ENCODE measurements at regions not wholly inside any gene's neighbourhood (a gene's known extent, or its start where the extent isn't known, plus 50 kb on each side); places are given as distances from the start of the nearest gene placed in this dataset.

GRCh38 chr6:84576029-84576428, 188.4 kb downstream of the TBX18 start:
- Histone ChIP-seq H3K4me2 (replicated peaks; ENCODE audit: extremely low read depth, low read length, poor library complexity, severe bottlenecking) (no peak overlapping the region), H3K27me3 (ENCODE audit: control insufficient read depth in 2 of 2, insufficient read depth in 2 of 2, low read length in 2 of 2) (peaks cover 0 to 2% of the 10 kb centered on the region in 2 donors), H4K20me1 (ENCODE audit: insufficient read depth, low read length) (no peaks in the 10 kb centered on the region), H3K4me1 (ENCODE audit: control insufficient read depth in 1 of 2, insufficient read depth in 2 of 2, low read length in 2 of 2) (no peaks in the 10 kb centered on the region), H3K9ac (ENCODE audit: insufficient read depth, low read length, poor library complexity, severe bottlenecking) (no peak overlapping the region), H2AFZ (ENCODE audit: insufficient read depth, low read depth, low read length, poor library complexity, severe bottlenecking) (no peak overlapping the region), H3K79me2 (ENCODE audit: insufficient read depth, low read length) (no peaks in the 10 kb centered on the region), H3K4me3 (replicated peaks in 1 of 3; ENCODE audit: low read depth in 2 of 3, low read length in 3 of 3) (no peak overlapping the region), H3K36me3 (replicated peaks in 1 of 2; ENCODE audit: control insufficient read depth in 1 of 2, insufficient read depth in 2 of 2, low read length in 2 of 2) (no peaks in the 10 kb centered on the region), H3K27ac (ENCODE audit: low read depth in 1 of 2, low read length in 2 of 2) (no peak overlapping the region), H3K9me3 (replicated peaks in 1 of 2; ENCODE audit: control insufficient read depth in 1 of 2, insufficient read depth in 1 of 2, low read length in 2 of 2) (peaks cover 0 to 3% of the 10 kb centered on the region in 2 donors)
- Mint-ChIP-seq H3K9me3 (peaks cover 0 to 8% (median 3%) of the 10 kb centered on the region in 7 donors), H3K4me3 (no peak overlapping the region), H3K4me1 (no peaks in the 10 kb centered on the region), H3K36me3 (no peaks in the 10 kb centered on the region), H3K27ac (no peak overlapping the region), H3K27me3 (ENCODE audit: low read depth in 3 of 3) (no peaks in the 10 kb centered on the region)
- TF ChIP-seq, protein P1, sequence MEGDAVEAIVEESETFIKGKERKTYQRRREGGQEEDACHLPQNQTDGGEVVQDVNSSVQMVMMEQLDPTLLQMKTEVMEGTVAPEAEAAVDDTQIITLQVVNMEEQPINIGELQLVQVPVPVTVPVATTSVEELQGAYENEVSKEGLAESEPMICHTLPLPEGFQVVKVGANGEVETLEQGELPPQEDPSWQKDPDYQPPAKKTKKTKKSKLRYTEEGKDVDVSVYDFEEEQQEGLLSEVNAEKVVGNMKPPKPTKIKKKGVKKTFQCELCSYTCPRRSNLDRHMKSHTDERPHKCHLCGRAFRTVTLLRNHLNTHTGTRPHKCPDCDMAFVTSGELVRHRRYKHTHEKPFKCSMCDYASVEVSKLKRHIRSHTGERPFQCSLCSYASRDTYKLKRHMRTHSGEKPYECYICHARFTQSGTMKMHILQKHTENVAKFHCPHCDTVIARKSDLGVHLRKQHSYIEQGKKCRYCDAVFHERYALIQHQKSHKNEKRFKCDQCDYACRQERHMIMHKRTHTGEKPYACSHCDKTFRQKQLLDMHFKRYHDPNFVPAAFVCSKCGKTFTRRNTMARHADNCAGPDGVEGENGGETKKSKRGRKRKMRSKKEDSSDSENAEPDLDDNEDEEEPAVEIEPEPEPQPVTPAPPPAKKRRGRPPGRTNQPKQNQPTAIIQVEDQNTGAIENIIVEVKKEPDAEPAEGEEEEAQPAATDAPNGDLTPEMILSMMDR (IDR thresholded peaks at IDR 0.05), result no peak
- intact Hi-C loops (cut with micrococcal nuclease), result no loop called here
- no peak for DNase-seq

GRCh38 chr6:84575264-84575663, 189.1 kb downstream of the TBX18 start:
- intact Hi-C loops (cut with micrococcal nuclease), result no loop called here
- Mint-ChIP-seq H3K27ac (no peak overlapping the region), H3K9me3 (peaks cover 0 to 8% (median 3%) of the 10 kb centered on the region in 7 donors), H3K4me1 (no peaks in the 10 kb centered on the region), H3K36me3 (no peaks in the 10 kb centered on the region), H3K27me3 (ENCODE audit: low read depth in 3 of 3) (no peaks in the 10 kb centered on the region), H3K4me3 (no peak overlapping the region)
- Histone ChIP-seq H3K36me3 (replicated peaks in 1 of 2; ENCODE audit: control insufficient read depth in 1 of 2, insufficient read depth in 2 of 2, low read length in 2 of 2) (no peaks in the 10 kb centered on the region), H4K20me1 (ENCODE audit: insufficient read depth, low read length) (no peaks in the 10 kb centered on the region), H3K27me3 (ENCODE audit: control insufficient read depth in 2 of 2, insufficient read depth in 2 of 2, low read length in 2 of 2) (peaks cover 0 to 2% of the 10 kb centered on the region in 2 donors), H3K9me3 (replicated peaks in 1 of 2; ENCODE audit: control insufficient read depth in 1 of 2, insufficient read depth in 1 of 2, low read length in 2 of 2) (peaks cover 0 to 3% of the 10 kb centered on the region in 2 donors), H3K27ac (ENCODE audit: low read depth in 1 of 2, low read length in 2 of 2) (no peak overlapping the region), H3K79me2 (ENCODE audit: insufficient read depth, low read length) (no peaks in the 10 kb centered on the region), H2AFZ (ENCODE audit: insufficient read depth, low read depth, low read length, poor library complexity, severe bottlenecking) (no peak overlapping the region), H3K4me1 (ENCODE audit: control insufficient read depth in 1 of 2, insufficient read depth in 2 of 2, low read length in 2 of 2) (no peaks in the 10 kb centered on the region), H3K4me2 (replicated peaks; ENCODE audit: extremely low read depth, low read length, poor library complexity, severe bottlenecking) (no peak overlapping the region), H3K9ac (ENCODE audit: insufficient read depth, low read length, poor library complexity, severe bottlenecking) (no peak overlapping the region), H3K4me3 (replicated peaks in 1 of 3; ENCODE audit: low read depth in 2 of 3, low read length in 3 of 3) (no peak overlapping the region)
- TF ChIP-seq, protein P1 (IDR thresholded peaks at IDR 0.05), result no peak
- WGBS (ENCODE audit: insufficient coverage), result no CpG with 5 or more reads among the region's 1 CpG
- no peak for DNase-seq
